GM18873 (cell line): ENCODE measurements at regions not wholly inside any gene's neighbourhood (a gene's known extent, or its start where the extent isn't known, plus 50 kb on each side); places are given as distances from the start of the nearest gene placed in this dataset.

ENCODE experiments used
- ATAC-seq: cut with Tn5 transposase; IDR thresholded peaks from one replicate; pipeline ENCODE4 v1.9.1; 2021; ENCODE audit warnings: mild to moderate bottlenecking, moderate library complexity, moderate number of reproducible peaks; ENCODE audit not compliant: unreplicated experiment, low FRiP score

- no peak for ATAC-seq
These were observed 682.4 kb downstream of the UQCRFS1 start for GRCh38 chr19:28530406-28531035.

- ATAC-seq: no peak
These were observed 686.9 kb downstream of the UQCRFS1 start for GRCh38 chr19:28526038-28526437.

GRCh38 chr19:28523619-28524018, 689.3 kb downstream of the UQCRFS1 start:
- ATAC-seq: no peak

GRCh38 chr19:28522545-28522922, 690.4 kb downstream of the UQCRFS1 start:
- no peak for ATAC-seq

GRCh38 chr19:28521614-28522544, 691.1 kb downstream of the UQCRFS1 start:
- ATAC-seq: no peak

GRCh38 chr19:28520998-28521568, 691.9 kb downstream of the UQCRFS1 start:
- ATAC-seq: no peak

- no peak for ATAC-seq
These were observed 692.7 kb downstream of the UQCRFS1 start for GRCh38 chr19:28519952-28520861.

GRCh38 chr19:28519218-28519779, 693.7 kb downstream of the UQCRFS1 start:
- ATAC-seq: no peak

GRCh38 chr19:28516415-28516872, 696.5 kb downstream of the UQCRFS1 start:
- ATAC-seq: no peak

- ATAC-seq: no peak
These were observed 698.8 kb downstream of the UQCRFS1 start for GRCh38 chr19:28514166-28514565.

GRCh38 chr19:28511655-28512054, 701.3 kb downstream of the UQCRFS1 start:
- ATAC-seq: no peak

GRCh38 chr19:28509079-28509895, 703.7 kb downstream of the UQCRFS1 start:
- ATAC-seq: no peak

- ATAC-seq: no peak
These were observed 704.3 kb downstream of the UQCRFS1 start for GRCh38 chr19:28508666-28509065.

- ATAC-seq: no peak
These were observed 707.0 kb downstream of the UQCRFS1 start for GRCh38 chr19:28505933-28506332.

- ATAC-seq: no peak
These were observed 707.8 kb downstream of the UQCRFS1 start for GRCh38 chr19:28505134-28505533.

- no peak for ATAC-seq
These were observed 708.2 kb downstream of the UQCRFS1 start for GRCh38 chr19:28504727-28505126.

- ATAC-seq: no peak
These were observed 708.8 kb downstream of the UQCRFS1 start for GRCh38 chr19:28504139-28504538.

- no peak for ATAC-seq
These were observed 709.8 kb downstream of the UQCRFS1 start for GRCh38 chr19:28502879-28503734.
